PC-9 (cell line): ENCODE measurements at regions not wholly inside any gene's neighbourhood (a gene's known extent, or its start where the extent isn't known, plus 50 kb on each side); places are given as distances from the start of the nearest gene placed in this dataset.

Experiments used
- BruUV-seq: library from RNA; stranded (reverse); fragments of 400-500 nt; replicated peaks from 2 replicates; lab custom pipeline; 2021; lab: Mats Ljungman, UMichigan
- CTCF ChIA-PET: fragments of 300-600 bp; sonication (Branson Sonifier 250); formaldehyde crosslinking; loops from one replicate; lab custom pipeline; 2022; ENCODE audit warnings: antibody characterized with exemption; lab: Charles Lee
- POLR2A ChIA-PET: fragments of 300-600 bp; sonication (Branson Sonifier 250); formaldehyde crosslinking; loops from one replicate; lab custom pipeline; 2022; ENCODE audit warnings: antibody characterized with exemption; ENCODE audit not compliant: unreplicated experiment; lab: Charles Lee
- DNase-seq, 2 experiments: peaks; one replicate each; pipeline versions ENCODE4 v3.0.0 to v3.0.0-alpha.2; 2015 to 2022; ENCODE audit warnings: mixed read lengths in 1 of 2
- H2AFZ ChIP-seq: fragments of 200-600 bp; sonication (generic); 2 replicates; pipeline ENCODE4 v1.8.1; 2017; ENCODE audit warnings: antibody characterized with exemption
- H3F3A ChIP-seq: fragments of 200-600 bp; sonication (generic); 2 replicates; pipeline ENCODE4 v1.8.1; 2017; ENCODE audit warnings: antibody characterized with exemption, mild to moderate bottlenecking, low read depth; ENCODE audit not compliant: insufficient read depth
- H3K27ac ChIP-seq: fragments of 200-600 bp; sonication (generic); 2 replicates; pipeline ENCODE4 v1.6.1; 2016; ENCODE audit warnings: mixed run types
- H3K27me3 ChIP-seq: fragments of 200-600 bp; sonication (generic); 2 replicates; pipeline ENCODE4 v1.6.1; 2016; ENCODE audit warnings: low read depth, mixed run types; ENCODE audit not compliant: insufficient read depth
- H3K36me3 ChIP-seq: fragments of 200-600 bp; sonication (generic); 2 replicates; pipeline ENCODE4 v1.6.1; 2016; ENCODE audit warnings: low read depth, mixed run types
- H3K4me1 ChIP-seq: fragments of 200-600 bp; sonication (generic); replicated peaks from 2 replicates; pipeline ENCODE4 v1.6.1; 2016; ENCODE audit warnings: mixed run types; ENCODE audit not compliant: insufficient read depth
- H3K4me2 ChIP-seq: fragments of 200-600 bp; sonication (generic); 2 replicates; pipeline ENCODE4 v1.6.1; 2017; ENCODE audit warnings: mixed run types
- H3K4me3 ChIP-seq: fragments of 200-600 bp; sonication (generic); 2 replicates; pipeline ENCODE4 v1.6.1; 2016; ENCODE audit warnings: mixed run types
- H3K79me2 ChIP-seq: fragments of 200-600 bp; sonication (generic); 2 replicates; pipeline ENCODE4 v1.6.1; 2017; ENCODE audit warnings: low read depth, mixed run types
- H3K9me2 ChIP-seq: fragments of 200-600 bp; sonication (generic); 2 replicates; pipeline ENCODE4 v1.8.1; 2017; ENCODE audit warnings: mild to moderate bottlenecking; ENCODE audit not compliant: insufficient read depth
- H3K9me3 ChIP-seq: fragments of 200-600 bp; sonication (generic); 2 replicates; pipeline ENCODE4 v1.8.1; 2016; ENCODE audit warnings: low read depth; ENCODE audit not compliant: insufficient read depth
- H4K20me1 ChIP-seq: fragments of 200-600 bp; sonication (generic); 2 replicates; pipeline ENCODE4 v1.8.1; 2017; ENCODE audit not compliant: insufficient read depth
- CTCF ChIP-seq: fragments of 200-600 bp; sonication (generic); conservative IDR thresholded peaks from 2 replicates; pipeline ENCODE4 v1.6.1; 2017; ENCODE audit warnings: mixed run types, antibody characterized with exemption, mild to moderate bottlenecking, moderate library complexity
- EZH2 ChIP-seq: fragments of 200-600 bp; sonication (generic); IDR thresholded peaks from 2 replicates; pipeline ENCODE4 v1.8.0; 2017; ENCODE audit warnings: antibody characterized with exemption, low read depth
- intact Hi-C: fragments of 100-400 bp; cut with micrococcal nuclease; formaldehyde crosslinking; loops from one replicate; pipeline ENCODE4 v1.10.0; 2022; ENCODE audit not compliant: unreplicated experiment

DNA sequence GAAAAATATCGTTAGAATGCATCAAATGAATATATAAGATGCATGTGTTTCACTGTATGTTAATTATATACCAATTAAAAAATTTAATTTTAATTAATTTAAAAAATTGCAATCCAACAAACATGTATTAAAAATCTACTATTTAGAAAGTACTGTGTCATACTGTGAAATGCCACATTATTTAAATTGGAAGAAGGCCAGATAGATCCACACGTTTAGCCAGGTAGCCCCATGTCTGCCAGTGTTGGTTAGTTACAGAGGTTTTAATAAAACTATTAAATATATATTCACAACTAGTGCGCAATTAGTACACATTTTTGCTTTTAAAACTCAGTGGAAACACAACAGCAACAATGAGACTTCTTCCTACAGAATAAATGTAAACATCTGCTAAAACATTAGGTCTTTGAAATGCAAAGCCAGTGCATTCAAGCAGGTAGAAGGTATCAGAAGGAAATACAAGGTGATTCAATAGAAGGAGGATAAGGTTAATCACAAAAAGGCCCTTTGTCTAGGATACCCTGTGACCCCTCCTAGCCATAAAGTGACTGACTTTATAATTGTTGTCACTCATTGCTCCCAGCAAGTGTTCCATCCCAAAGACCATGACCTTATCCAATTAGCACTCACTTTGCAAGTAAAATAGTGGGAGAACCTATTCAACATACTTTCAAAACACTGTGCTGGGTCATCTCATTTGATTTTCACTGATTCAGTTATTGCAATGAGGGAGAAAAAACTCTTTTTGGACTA is 211.5 kb downstream of the TTLL7 start:
- Histone ChIP-seq H3K4me2 (no peak overlapping the region), H3F3A (no peaks in the 10 kb centered on the region), H3K9me3 (no peaks in the 10 kb centered on the region), H3K4me1 (no peaks in the 10 kb centered on the region), H2AFZ (no peak overlapping the region), H3K79me2 (no peaks in the 10 kb centered on the region), H3K9me2 (no peaks in the 10 kb centered on the region), H3K36me3 (no peaks in the 10 kb centered on the region), H3K27me3 (no peaks in the 10 kb centered on the region), H3K27ac (no peak overlapping the region), H3K4me3 (no peak overlapping the region), H4K20me1 (no peaks in the 10 kb centered on the region)
- CTCF ChIA-PET: no interaction called here
- no TSS peak for BruUV-seq
- TF ChIP-seq CTCF (no peak), EZH2 (no peak)
- POLR2A ChIA-PET: no interaction called here
- intact Hi-C loops: no loop called here
- no peak for DNase-seq

DNA sequence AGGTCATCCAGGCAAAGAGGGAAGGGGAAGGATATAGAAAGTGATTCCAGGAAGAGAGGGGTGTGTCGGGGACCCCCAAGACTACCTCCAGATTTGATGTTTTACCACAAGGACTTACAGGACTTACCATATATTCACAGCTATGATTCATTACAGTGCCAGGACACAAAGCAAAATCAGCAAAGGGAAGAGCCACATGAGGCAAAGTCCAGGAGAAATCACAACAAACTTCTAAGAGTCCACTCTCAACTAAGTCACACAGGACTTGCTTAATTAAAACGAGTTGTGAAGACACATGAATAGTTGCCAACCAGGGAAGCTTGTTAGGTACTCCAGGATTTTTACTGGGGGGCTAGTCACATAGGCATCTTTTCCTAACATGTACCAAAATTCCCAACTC is 217.3 kb downstream of the TTLL7 start:
- no peaks in the 10 kb centered on the region for H3K9me2 ChIP-seq

GRCh38 chr1:83779565-83779964 is 219.4 kb downstream of the TTLL7 start:
- BruUV-seq: no TSS peak
- intact Hi-C loops: no loop called here
- CTCF ChIA-PET: no interaction called here

More for the DNA sequence above, 217.3 kb downstream of the TTLL7 start:
- Histone ChIP-seq H3K36me3 (no peaks in the 10 kb centered on the region), H3K4me3 (no peak overlapping the region), H2AFZ (no peak overlapping the region), H3K27me3 (no peaks in the 10 kb centered on the region), H3F3A (no peaks in the 10 kb centered on the region), H3K27ac (no peak overlapping the region), H3K79me2 (no peaks in the 10 kb centered on the region), H3K9me3 (no peaks in the 10 kb centered on the region), H3K4me2 (no peak overlapping the region), H3K4me1 (no peaks in the 10 kb centered on the region), H4K20me1 (no peaks in the 10 kb centered on the region)
- no TSS peak for BruUV-seq
- TF ChIP-seq CTCF: no peak
- intact Hi-C loops: no loop called here
- no peak for DNase-seq
- POLR2A ChIA-PET: no interaction called here
- CTCF ChIA-PET: no interaction called here

More at GRCh38 chr1:83779565-83779964, 219.4 kb downstream of the TTLL7 start:
- TF ChIP-seq EZH2 (no peak), CTCF (no peak)
- Histone ChIP-seq H3K4me1 (no peaks in the 10 kb centered on the region), H3K4me2 (no peak overlapping the region), H3K4me3 (no peak overlapping the region), H3K36me3 (no peaks in the 10 kb centered on the region), H3K27ac (no peak overlapping the region), H3F3A (no peaks in the 10 kb centered on the region), H3K27me3 (no peaks in the 10 kb centered on the region), H3K9me3 (no peaks in the 10 kb centered on the region), H3K9me2 (no peaks in the 10 kb centered on the region), H4K20me1 (no peaks in the 10 kb centered on the region), H2AFZ (no peak overlapping the region), H3K79me2 (no peaks in the 10 kb centered on the region)
- no peak for DNase-seq
- POLR2A ChIA-PET: no interaction called here
